Muscle layer of colon (tissue), 2 donors: ENCODE measurements at regions not wholly inside any gene's neighbourhood (a gene's known extent, or its start where the extent isn't known, plus 50 kb on each side); places are given as distances from the start of the nearest gene placed in this dataset.

ENCODE experiments used
- H3K27ac ChIP-seq: one replicate; pipeline ENCODE4 v1.7.0; 2013; ENCODE audit warnings: low read depth, mild to moderate bottlenecking, low read length, moderate library complexity
- H3K27me3 ChIP-seq, 2 donors: one replicate each; pipeline ENCODE4 v1.7.0; 2013; ENCODE audit warnings: low read length in 2 of 2, mild to moderate bottlenecking in 2 of 2; ENCODE audit not compliant: insufficient read depth in 2 of 2, control insufficient read depth in 1 of 2
- H3K36me3 ChIP-seq: one replicate; pipeline ENCODE4 v1.7.0; 2013; ENCODE audit warnings: mild to moderate bottlenecking, low read length; ENCODE audit not compliant: insufficient read depth
- H3K4me1 ChIP-seq: one replicate; pipeline ENCODE4 v1.7.0; 2013; ENCODE audit warnings: mild to moderate bottlenecking, low read length; ENCODE audit not compliant: insufficient read depth
- H3K4me3 ChIP-seq, 2 donors: one replicate each; pipeline ENCODE4 v1.7.0; 2013; ENCODE audit warnings: low read length in 2 of 2, low read depth in 1 of 2, mild to moderate bottlenecking in 1 of 2, moderate library complexity in 1 of 2
- H3K9ac ChIP-seq: one replicate; pipeline ENCODE4 v1.7.0; 2013; ENCODE audit warnings: low read length
- H3K9me3 ChIP-seq: one replicate; pipeline ENCODE4 v1.7.0; 2013; ENCODE audit warnings: mild to moderate bottlenecking, low read length
- donor health status: abdominal sarcoma.
- donor health status: Adenocarcinoma of cecum.

GRCh38 chr6:56359201-56359899, 112.0 kb upstream of the COL21A1 start:
- H3K27ac ChIP-seq, result no peak overlapping the region
- H3K4me3 ChIP-seq, result no peak overlapping the region
- no peaks in the 10 kb centered on the region for H3K27me3 ChIP-seq
- peak overlapping the region; percentile 6 for H3K9ac ChIP-seq
- no peaks in the 10 kb centered on the region for H3K9me3 ChIP-seq
- H3K36me3 ChIP-seq, result no peaks in the 10 kb centered on the region
- peaks cover 33% of the 10 kb centered on the region for H3K4me1 ChIP-seq

- Histone ChIP-seq H3K36me3 (no peaks in the 10 kb centered on the region), H3K27ac (no peak overlapping the region), H3K9me3 (no peaks in the 10 kb centered on the region), H3K4me3 (no peak overlapping the region), H3K9ac (no peak overlapping the region), H3K27me3 (no peaks in the 10 kb centered on the region), H3K4me1 (peaks cover 33% of the 10 kb centered on the region)
Observed at GRCh38 chr6:56357616-56358373, 110.4 kb upstream of the COL21A1 start.

GRCh38 chr6:56356426-56356825, 109.0 kb upstream of the COL21A1 start:
- H3K9ac ChIP-seq, result no peak overlapping the region
- no peaks in the 10 kb centered on the region for H3K27me3 ChIP-seq
- H3K4me1 ChIP-seq, result peaks cover 33% of the 10 kb centered on the region
- H3K36me3 ChIP-seq, result no peaks in the 10 kb centered on the region
- H3K9me3 ChIP-seq, result no peaks in the 10 kb centered on the region
- peak overlapping the region; percentile 12 for H3K27ac ChIP-seq
- no peak overlapping the region for H3K4me3 ChIP-seq

GRCh38 chr6:56353860-56354259, 106.5 kb upstream of the COL21A1 start:
- H3K36me3 ChIP-seq, result no peaks in the 10 kb centered on the region
- no peak overlapping the region for H3K27ac ChIP-seq
- no peak overlapping the region for H3K9ac ChIP-seq
- H3K9me3 ChIP-seq, result no peaks in the 10 kb centered on the region
- H3K4me3 ChIP-seq, result no peak overlapping the region
- H3K27me3 ChIP-seq, result no peaks in the 10 kb centered on the region
- H3K4me1 ChIP-seq, result peaks cover 35% of the 10 kb centered on the region

- no peak overlapping the region for H3K4me3 ChIP-seq
- H3K27me3 ChIP-seq, result no peaks in the 10 kb centered on the region
- no peak overlapping the region for H3K27ac ChIP-seq
- H3K4me1 ChIP-seq, result peaks cover 12% of the 10 kb centered on the region
- H3K9me3 ChIP-seq, result no peaks in the 10 kb centered on the region
- H3K36me3 ChIP-seq, result no peaks in the 10 kb centered on the region
- H3K9ac ChIP-seq, result no peak overlapping the region
Observed at GRCh38 chr6:56350628-56351260, 103.4 kb upstream of the COL21A1 start.

- no peak overlapping the region for H3K9ac ChIP-seq
- peaks cover 9% of the 10 kb centered on the region for H3K4me1 ChIP-seq
- H3K9me3 ChIP-seq, result no peaks in the 10 kb centered on the region
- no peak overlapping the region for H3K4me3 ChIP-seq
- H3K27me3 ChIP-seq, result no peaks in the 10 kb centered on the region
- H3K36me3 ChIP-seq, result no peaks in the 10 kb centered on the region
- H3K27ac ChIP-seq, result no peak overlapping the region
Observed at GRCh38 chr6:56349194-56349593, 101.8 kb upstream of the COL21A1 start.

GRCh38 chr6:56348578-56348977, 101.2 kb upstream of the COL21A1 start:
- H3K27ac ChIP-seq, result no peak overlapping the region
- H3K9me3 ChIP-seq, result no peaks in the 10 kb centered on the region

GRCh38 chr6:56347526-56347925, 100.1 kb upstream of the COL21A1 start:
- Histone ChIP-seq H3K27me3 (no peaks in the 10 kb centered on the region), H3K9me3 (no peaks in the 10 kb centered on the region), H3K9ac (no peak overlapping the region), H3K27ac (no peak overlapping the region), H3K4me1 (peaks cover 12% of the 10 kb centered on the region), H3K4me3 (no peak overlapping the region), H3K36me3 (no peaks in the 10 kb centered on the region)

More at GRCh38 chr6:56348578-56348977, 101.2 kb upstream of the COL21A1 start:
- Histone ChIP-seq H3K36me3 (no peaks in the 10 kb centered on the region), H3K9ac (no peak overlapping the region), H3K4me3 (no peak overlapping the region), H3K4me1 (peaks cover 9% of the 10 kb centered on the region), H3K27me3 (no peaks in the 10 kb centered on the region)

- Histone ChIP-seq H3K9ac (no peak overlapping the region), H3K9me3 (no peaks in the 10 kb centered on the region), H3K27ac (no peak overlapping the region), H3K27me3 (no peaks in the 10 kb centered on the region), H3K36me3 (no peaks in the 10 kb centered on the region), H3K4me1 (peaks cover 18% of the 10 kb centered on the region), H3K4me3 (no peak overlapping the region)
Observed at GRCh38 chr6:56346958-56347357, 99.6 kb upstream of the COL21A1 start.

- Histone ChIP-seq H3K36me3 (no peaks in the 10 kb centered on the region), H3K4me3 (no peak overlapping the region), H3K27me3 (no peaks in the 10 kb centered on the region), H3K4me1 (peaks cover 12% of the 10 kb centered on the region), H3K9ac (no peak overlapping the region), H3K9me3 (no peaks in the 10 kb centered on the region), H3K27ac (no peak overlapping the region)
Observed at GRCh38 chr6:56345376-56345995, 98.1 kb upstream of the COL21A1 start.

GRCh38 chr6:56343295-56343694, 95.9 kb upstream of the COL21A1 start:
- Histone ChIP-seq H3K27ac (no peak overlapping the region), H3K9me3 (no peaks in the 10 kb centered on the region), H3K9ac (no peak overlapping the region), H3K4me1 (peaks cover 27% of the 10 kb centered on the region), H3K27me3 (no peaks in the 10 kb centered on the region), H3K4me3 (no peak overlapping the region), H3K36me3 (no peaks in the 10 kb centered on the region)
